ENCODE measurements at regions not wholly inside any gene's neighbourhood (a gene's known extent, or its start where the extent isn't known, plus 50 kb on each side); places are given as distances from the start of the nearest gene placed in this dataset.
A peak's percentile ranks its signal among the peaks of the same experiment; 100 is the strongest.
"Not testable (repeated sequence)": the region's sequence is repeated elsewhere in the genome, so short reads cannot be mapped to it uniquely, and the experiment has no call there.

DNA sequence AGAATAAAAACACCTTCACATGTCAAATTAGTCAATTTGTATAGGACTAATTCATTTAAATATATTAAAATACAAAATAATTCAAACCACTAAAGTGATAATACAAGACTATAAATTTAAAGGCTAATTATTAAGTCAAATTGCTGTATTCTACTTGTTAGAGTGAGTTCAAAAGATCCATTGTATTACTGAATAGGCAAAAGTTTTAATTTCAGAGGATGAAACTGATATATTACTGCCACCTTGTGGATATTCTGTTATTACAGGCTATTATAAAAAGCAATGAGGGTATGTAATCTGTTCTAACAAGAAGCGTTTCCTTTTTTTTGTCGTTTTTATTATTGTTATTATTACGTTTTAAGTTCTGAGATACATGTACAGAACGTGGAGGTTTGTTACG lies 1825.5 kb upstream of the TPTE start:
- in situ Hi-C loops (cut with HindIII; ENCODE audit: low pct_unique_long_range_greater_than_20kb, low sequenced_read_pairs); DNase-seq (ENCODE audit: low read depth): not testable (repeated sequence)

DNA sequence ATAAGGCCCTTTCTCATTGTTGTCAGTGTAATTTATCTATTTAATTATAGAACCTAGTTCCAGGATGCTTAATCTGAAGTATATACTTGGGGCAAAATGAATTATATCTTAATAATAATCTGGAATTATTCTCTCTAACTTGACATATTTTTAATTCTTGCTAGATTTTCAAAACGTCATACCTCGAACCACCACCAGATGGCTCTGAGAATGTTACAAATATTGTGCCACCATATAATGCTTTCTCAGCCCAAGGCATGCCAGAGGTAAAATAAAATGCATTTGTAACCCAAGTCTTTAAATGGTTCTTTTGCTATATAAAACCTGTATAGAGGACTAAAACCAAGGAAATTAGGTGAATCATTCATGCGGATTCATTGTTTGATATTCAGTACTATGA lies 1820.1 kb upstream of the TPTE start:
- in situ Hi-C loops (cut with HindIII; ENCODE audit: low pct_unique_long_range_greater_than_20kb, low sequenced_read_pairs); DNase-seq (ENCODE audit: low read depth): not testable (repeated sequence)

DNA sequence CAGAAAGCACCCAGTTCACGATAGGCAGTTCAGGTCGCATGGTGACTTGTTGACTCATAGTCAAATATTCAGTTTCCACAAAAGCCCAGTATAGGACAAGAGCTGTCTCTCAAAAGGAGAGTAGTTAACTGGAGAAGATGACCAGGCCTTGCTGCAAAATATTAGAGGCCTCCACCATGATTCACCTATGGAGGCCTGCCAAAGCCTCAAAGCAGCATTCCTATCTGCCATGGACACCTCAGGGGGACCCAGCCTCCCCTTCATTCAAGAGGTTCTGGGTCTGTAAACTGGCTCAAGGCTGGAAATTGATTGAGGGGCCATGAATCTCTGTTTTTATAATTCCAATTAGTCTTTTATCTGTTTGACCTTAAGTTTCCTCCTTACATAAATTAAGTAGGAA lies 1815.6 kb upstream of the TPTE start:
- in situ Hi-C loops (cut with HindIII; ENCODE audit: low pct_unique_long_range_greater_than_20kb, low sequenced_read_pairs): not testable (repeated sequence)
- DNase-seq (ENCODE audit: low read depth): peak; percentile 0
